Calu3 (cell line): ENCODE measurements at regions not wholly inside any gene's neighbourhood (a gene's known extent, or its start where the extent isn't known, plus 50 kb on each side); places are given as distances from the start of the nearest gene placed in this dataset.

Source experiments
- BruUV-seq: library from RNA; stranded (reverse); fragments of 400-500 nt; replicated peaks from 2 replicates; lab custom pipeline; 2021; lab: Mats Ljungman, UMichigan
- CTCF ChIA-PET: fragments of 300-600 bp; sonication (Branson Sonifier 250); formaldehyde crosslinking; loops from one replicate; lab custom pipeline; 2022; ENCODE audit warnings: antibody characterized with exemption; lab: Charles Lee
- DNase-seq: peaks from one replicate; pipeline ENCODE4 v3.0.0; 2022
- H3K27ac Mint-ChIP-seq: one replicate; pipeline ENCODE4 v1.8.0; 2022; ENCODE audit warnings: mixed read lengths; ENCODE audit not compliant: unreplicated experiment
- H3K27me3 Mint-ChIP-seq: one replicate; pipeline ENCODE4 v1.8.0; 2022; ENCODE audit warnings: mixed read lengths; ENCODE audit not compliant: unreplicated experiment
- H3K36me3 Mint-ChIP-seq: one replicate; pipeline ENCODE4 v1.8.0; 2022; ENCODE audit warnings: mild to moderate bottlenecking, moderate library complexity, mixed read lengths; ENCODE audit not compliant: insufficient read depth, unreplicated experiment
- H3K4me1 Mint-ChIP-seq: one replicate; pipeline ENCODE4 v1.8.0; 2022; ENCODE audit warnings: mild to moderate bottlenecking, low read depth, mixed read lengths; ENCODE audit not compliant: unreplicated experiment
- H3K4me3 Mint-ChIP-seq: one replicate; pipeline ENCODE4 v1.8.0; 2022; ENCODE audit warnings: mild to moderate bottlenecking, low read depth, moderate library complexity, mixed read lengths; ENCODE audit not compliant: unreplicated experiment
- H3K9me3 Mint-ChIP-seq: one replicate; pipeline ENCODE4 v1.8.0; 2022; ENCODE audit warnings: low read depth, mixed read lengths; ENCODE audit not compliant: unreplicated experiment
- CTCF ChIP-seq: fragments of 200-600 bp; IDR thresholded peaks from one replicate; pipeline ENCODE4 v1.8.0; 2022; ENCODE audit warnings: antibody characterized with exemption; ENCODE audit not compliant: unreplicated experiment
- intact Hi-C: fragments of 100-400 bp; cut with micrococcal nuclease; formaldehyde crosslinking; loops from one replicate; pipeline ENCODE4 v1.10.0; 2022; ENCODE audit not compliant: unreplicated experiment

GRCh38 chr2:41119489-41119888, 667.6 kb upstream of the SLC8A1 start:
- BruUV-seq = no TSS peak
- H3K4me1 Mint-ChIP-seq = peaks cover 9% of the 10 kb centered on the region
- no peak overlapping the region for H3K27ac Mint-ChIP-seq
- H3K9me3 Mint-ChIP-seq = peaks cover 3% of the 10 kb centered on the region
- H3K27me3 Mint-ChIP-seq = no peaks in the 10 kb centered on the region
- CTCF ChIA-PET = no interaction called here
- H3K36me3 Mint-ChIP-seq = no peaks in the 10 kb centered on the region
- TF ChIP-seq CTCF = no peak
- no peak overlapping the region for H3K4me3 Mint-ChIP-seq
- no peak for DNase-seq
- intact Hi-C loops = no loop called here

- intact Hi-C loops = no loop called here
- CTCF ChIA-PET = no interaction called here
- H3K27ac Mint-ChIP-seq = no peak overlapping the region
- DNase-seq = no peak
- peaks cover 9% of the 10 kb centered on the region for H3K4me1 Mint-ChIP-seq
- no TSS peak for BruUV-seq
- H3K27me3 Mint-ChIP-seq = no peaks in the 10 kb centered on the region
- H3K9me3 Mint-ChIP-seq = peaks cover 11% of the 10 kb centered on the region
- H3K36me3 Mint-ChIP-seq = no peaks in the 10 kb centered on the region
- H3K4me3 Mint-ChIP-seq = no peak overlapping the region
- no peak for TF ChIP-seq CTCF
These were observed 671.5 kb upstream of the SLC8A1 start for GRCh38 chr2:41123341-41123740.

GRCh38 chr2:41127351-41127750, 675.5 kb upstream of the SLC8A1 start:
- Mint-ChIP-seq H3K4me1 (peaks cover 9% of the 10 kb centered on the region), H3K9me3 (peaks cover 8% of the 10 kb centered on the region), H3K27ac (no peak overlapping the region), H3K27me3 (no peaks in the 10 kb centered on the region), H3K4me3 (no peak overlapping the region), H3K36me3 (no peaks in the 10 kb centered on the region)
- DNase-seq = no peak
- CTCF ChIA-PET = no interaction called here
- no peak for TF ChIP-seq CTCF
- no TSS peak for BruUV-seq
- intact Hi-C loops = no loop called here

- CTCF ChIA-PET = no interaction called here
- BruUV-seq = no TSS peak
- no peaks in the 10 kb centered on the region for H3K36me3 Mint-ChIP-seq
- no peak overlapping the region for H3K4me3 Mint-ChIP-seq
- DNase-seq = no peak
- no peaks in the 10 kb centered on the region for H3K27me3 Mint-ChIP-seq
- no peak for TF ChIP-seq CTCF
- H3K27ac Mint-ChIP-seq = no peak overlapping the region
- intact Hi-C loops = no loop called here
- H3K4me1 Mint-ChIP-seq = no peaks in the 10 kb centered on the region
- peaks cover 8% of the 10 kb centered on the region for H3K9me3 Mint-ChIP-seq
These were observed 678.1 kb upstream of the SLC8A1 start for GRCh38 chr2:41129988-41130387.
